Hepatocyte (in vitro differentiated cells): ENCODE measurements at regions not wholly inside any gene's neighbourhood (a gene's known extent, or its start where the extent isn't known, plus 50 kb on each side); places are given as distances from the start of the nearest gene placed in this dataset.
A peak's percentile ranks its signal among the peaks of the same experiment; 100 is the strongest.

ENCODE experiments used
- DNase-seq: peaks from one replicate; pipeline ENCODE4 v3.0.0-alpha.2; 2016; ENCODE audit warnings: low spot score
- H2AFZ ChIP-seq: fragments of 200-600 bp; sonication (generic); 2 replicates; pipeline ENCODE4 v1.6.0; 2016; ENCODE audit warnings: antibody characterized with exemption, mild to moderate bottlenecking
- H3K27ac ChIP-seq: fragments of 200-600 bp; sonication (generic); 2 replicates; pipeline ENCODE4 v1.5.1; 2016; ENCODE audit warnings: mild to moderate bottlenecking
- H3K27me3 ChIP-seq: fragments of 200-600 bp; sonication (generic); 2 replicates; pipeline ENCODE4 v1.6.1; 2016
- H3K36me3 ChIP-seq: fragments of 200-600 bp; sonication (generic); replicated peaks from 2 replicates; pipeline ENCODE4 v1.5.1; 2016; ENCODE audit warnings: low read depth; ENCODE audit not compliant: insufficient read depth
- H3K4me1 ChIP-seq: fragments of 200-600 bp; sonication (generic); 2 replicates; pipeline ENCODE4 v1.5.1; 2016; ENCODE audit warnings: mild to moderate bottlenecking, moderate library complexity; ENCODE audit not compliant: insufficient read depth
- H3K4me2 ChIP-seq: fragments of 200-600 bp; sonication (generic); 2 replicates; pipeline ENCODE4 v1.6.0; 2016
- H3K4me3 ChIP-seq: fragments of 200-600 bp; sonication (generic); 2 replicates; pipeline ENCODE4 v1.5.1; 2016; ENCODE audit warnings: mild to moderate bottlenecking
- H3K79me2 ChIP-seq: fragments of 200-600 bp; sonication (generic); 2 replicates; pipeline ENCODE4 v1.6.0; 2017; ENCODE audit warnings: mild to moderate bottlenecking
- H3K9me2 ChIP-seq: fragments of 200-600 bp; sonication (generic); replicated peaks from 2 replicates; pipeline ENCODE4 v1.6.0; 2017; ENCODE audit warnings: mild to moderate bottlenecking; ENCODE audit not compliant: insufficient read depth
- H3K9me3 ChIP-seq: fragments of 200-600 bp; sonication (generic); 2 replicates; pipeline ENCODE4 v1.5.1; 2016; ENCODE audit warnings: low read depth, mild to moderate bottlenecking
- H4K20me1 ChIP-seq: fragments of 200-600 bp; sonication (generic); 2 replicates; pipeline ENCODE4 v1.6.0; 2016; ENCODE audit warnings: mild to moderate bottlenecking; ENCODE audit not compliant: insufficient read depth, poor library complexity, severe bottlenecking
- EZH2 ChIP-seq: fragments of 200-600 bp; sonication (generic); IDR thresholded peaks from 2 replicates; pipeline ENCODE4 v1.6.1; 2016; ENCODE audit warnings: antibody characterized with exemption, mild to moderate bottlenecking, borderline replicate concordance
- EZH2phosphoT487 ChIP-seq: fragments of 200-600 bp; sonication (generic); IDR thresholded peaks from one replicate; pipeline ENCODE4 v1.6.1; 2018; ENCODE audit warnings: antibody characterized with exemption, mild to moderate bottlenecking, low read depth, moderate library complexity; ENCODE audit not compliant: unreplicated experiment, severe bottlenecking
- WGBS: methylation state at CpG from one replicate; pipeline ENCODE4 v1.1.6; 2016; ENCODE audit warnings: low lambda C conversion rate; ENCODE audit errors: missing lambda C conversion rate; 5-methylcytosine and 5-hydroxymethylcytosine counted together
- TF ChIP-seq, protein P1 (sequence below): fragments of 200-600 bp; sonication (generic); IDR thresholded peaks from 2 replicates; pipeline ENCODE4 v1.5.1; 2016; ENCODE audit warnings: antibody characterized with exemption, mild to moderate bottlenecking; ENCODE audit not compliant: poor library complexity

DNA sequence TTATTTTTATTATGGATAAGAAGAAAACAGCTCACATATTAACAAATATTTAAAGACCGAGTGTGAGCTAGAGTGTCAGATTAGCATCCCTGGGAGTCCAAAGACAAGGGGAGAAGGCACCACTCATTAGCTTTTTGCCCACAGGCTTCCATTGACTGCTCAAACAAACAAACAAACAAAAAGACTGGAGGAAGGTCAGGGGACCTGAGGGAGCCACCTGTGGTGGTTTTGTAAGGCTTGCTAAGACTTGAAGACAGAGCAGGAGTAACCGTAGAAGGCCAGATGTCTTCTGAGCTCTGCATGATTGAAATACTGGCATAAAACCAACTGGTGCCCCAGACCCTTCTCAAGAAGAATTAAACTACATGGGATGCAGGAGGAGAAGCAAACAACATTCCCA lies 395.2 kb upstream of the CNTN5 start:
- H2AFZ ChIP-seq, result no peak overlapping the region
- TF ChIP-seq, protein P1, sequence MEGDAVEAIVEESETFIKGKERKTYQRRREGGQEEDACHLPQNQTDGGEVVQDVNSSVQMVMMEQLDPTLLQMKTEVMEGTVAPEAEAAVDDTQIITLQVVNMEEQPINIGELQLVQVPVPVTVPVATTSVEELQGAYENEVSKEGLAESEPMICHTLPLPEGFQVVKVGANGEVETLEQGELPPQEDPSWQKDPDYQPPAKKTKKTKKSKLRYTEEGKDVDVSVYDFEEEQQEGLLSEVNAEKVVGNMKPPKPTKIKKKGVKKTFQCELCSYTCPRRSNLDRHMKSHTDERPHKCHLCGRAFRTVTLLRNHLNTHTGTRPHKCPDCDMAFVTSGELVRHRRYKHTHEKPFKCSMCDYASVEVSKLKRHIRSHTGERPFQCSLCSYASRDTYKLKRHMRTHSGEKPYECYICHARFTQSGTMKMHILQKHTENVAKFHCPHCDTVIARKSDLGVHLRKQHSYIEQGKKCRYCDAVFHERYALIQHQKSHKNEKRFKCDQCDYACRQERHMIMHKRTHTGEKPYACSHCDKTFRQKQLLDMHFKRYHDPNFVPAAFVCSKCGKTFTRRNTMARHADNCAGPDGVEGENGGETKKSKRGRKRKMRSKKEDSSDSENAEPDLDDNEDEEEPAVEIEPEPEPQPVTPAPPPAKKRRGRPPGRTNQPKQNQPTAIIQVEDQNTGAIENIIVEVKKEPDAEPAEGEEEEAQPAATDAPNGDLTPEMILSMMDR, result no peak
- TF ChIP-seq EZH2phosphoT487 (no peak), EZH2 (no peak)
- H3K4me1 ChIP-seq, result no peaks in the 10 kb centered on the region
- H4K20me1 ChIP-seq, result no peaks in the 10 kb centered on the region
- 80% methylated on average over 2 of the region's 2 CpGs for WGBS
- H3K27me3 ChIP-seq, result no peaks in the 10 kb centered on the region
- no peak for DNase-seq
- no peak overlapping the region for H3K4me3 ChIP-seq
- H3K36me3 ChIP-seq, result no peaks in the 10 kb centered on the region
- H3K79me2 ChIP-seq, result no peaks in the 10 kb centered on the region
- H3K9me3 ChIP-seq, result no peaks in the 10 kb centered on the region
- no peak overlapping the region for H3K4me2 ChIP-seq
- no peaks in the 10 kb centered on the region for H3K9me2 ChIP-seq
- H3K27ac ChIP-seq, result no peak overlapping the region

DNA sequence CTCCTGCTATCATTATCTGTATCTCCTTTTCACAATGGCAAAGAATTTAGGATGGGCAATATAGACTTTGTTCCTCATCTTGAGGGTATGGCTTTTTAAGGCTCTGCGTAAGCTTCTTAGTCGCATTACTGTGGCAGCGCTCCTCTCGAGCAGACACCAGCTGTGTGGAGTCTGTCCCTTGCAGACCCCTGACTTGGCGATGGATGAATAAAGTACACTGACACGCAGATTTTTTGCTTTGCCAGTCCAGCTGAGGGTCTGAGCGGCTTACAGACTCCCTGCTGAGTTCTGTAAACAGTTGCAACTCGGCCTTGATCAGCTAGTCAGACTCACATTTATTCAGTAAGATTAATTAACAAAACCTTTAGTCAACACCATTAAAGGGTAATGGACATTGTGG lies 390.0 kb upstream of the CNTN5 start:
- Histone ChIP-seq H4K20me1 (no peaks in the 10 kb centered on the region), H3K9me3 (no peaks in the 10 kb centered on the region), H3K9me2 (no peaks in the 10 kb centered on the region), H3K36me3 (no peaks in the 10 kb centered on the region), H2AFZ (no peak overlapping the region), H3K27me3 (no peaks in the 10 kb centered on the region), H3K27ac (no peak overlapping the region), H3K4me2 (peak overlapping the region; percentile 48), H3K4me3 (no peak overlapping the region), H3K79me2 (no peaks in the 10 kb centered on the region), H3K4me1 (no peaks in the 10 kb centered on the region)
- DNase-seq, result no peak
- no peak for TF ChIP-seq EZH2phosphoT487
- no peak for TF ChIP-seq EZH2
- TF ChIP-seq, protein P1, result no peak
- 49% methylated on average over 8 of the region's 8 CpGs for WGBS

DNA sequence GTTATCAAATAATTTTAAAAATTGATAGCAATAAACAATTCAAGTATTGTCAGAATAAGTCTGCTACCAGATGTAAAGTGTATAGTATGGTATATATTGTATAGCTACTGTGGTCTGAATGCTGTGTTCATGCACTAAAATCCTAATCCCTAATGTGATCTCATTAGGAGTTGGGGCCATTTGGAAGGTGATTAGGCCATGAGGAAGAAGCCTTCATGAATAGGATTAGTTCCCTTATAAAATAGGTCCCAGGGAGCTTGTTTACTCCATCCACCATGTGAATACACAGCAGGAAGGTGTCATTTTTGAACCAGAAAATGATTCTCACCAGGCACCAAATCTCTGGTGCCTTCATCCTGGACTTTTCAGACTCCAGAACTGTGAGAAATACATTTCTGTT lies 363.0 kb upstream of the CNTN5 start:
- no peak overlapping the region for H3K4me3 ChIP-seq
- no peaks in the 10 kb centered on the region for H3K36me3 ChIP-seq
- no peak overlapping the region for H2AFZ ChIP-seq
- no peaks in the 10 kb centered on the region for H3K9me3 ChIP-seq
- DNase-seq, result no peak
- no peak for TF ChIP-seq EZH2
- TF ChIP-seq EZH2phosphoT487, result no peak
- TF ChIP-seq, protein P1, result no peak
- no peaks in the 10 kb centered on the region for H3K79me2 ChIP-seq
- no peak overlapping the region for H3K27ac ChIP-seq
- no peaks in the 10 kb centered on the region for H3K9me2 ChIP-seq
- H3K4me2 ChIP-seq, result no peak overlapping the region
- H3K27me3 ChIP-seq, result no peaks in the 10 kb centered on the region
- H3K4me1 ChIP-seq, result no peaks in the 10 kb centered on the region
- H4K20me1 ChIP-seq, result no peaks in the 10 kb centered on the region

DNA sequence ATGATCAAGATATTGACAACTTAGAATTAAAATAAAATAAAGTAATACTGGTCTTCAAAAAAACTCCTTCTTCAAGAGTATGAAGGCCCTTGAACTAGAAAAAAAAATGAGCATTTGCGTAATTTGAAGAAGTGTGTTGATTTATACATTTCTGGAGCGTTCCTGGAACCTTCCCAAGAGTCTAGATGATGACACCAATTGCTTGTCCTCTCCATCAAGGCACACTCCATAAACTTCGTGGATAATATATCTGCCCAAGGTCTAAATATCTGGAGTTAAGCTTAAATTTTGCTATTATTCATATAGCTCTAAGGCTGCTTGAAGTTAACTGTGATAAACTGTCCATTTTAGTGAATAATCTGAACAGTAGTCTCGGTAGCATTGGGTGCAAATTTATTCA lies 361.3 kb upstream of the CNTN5 start:
- no peaks in the 10 kb centered on the region for H3K27me3 ChIP-seq
- H2AFZ ChIP-seq, result no peak overlapping the region
- TF ChIP-seq EZH2phosphoT487 (no peak), EZH2 (no peak)
- TF ChIP-seq, protein P1, result no peak
- H4K20me1 ChIP-seq, result no peaks in the 10 kb centered on the region
- H3K4me2 ChIP-seq, result no peak overlapping the region
- no peaks in the 10 kb centered on the region for H3K36me3 ChIP-seq
- no peaks in the 10 kb centered on the region for H3K4me1 ChIP-seq
- no peak for DNase-seq
- H3K27ac ChIP-seq, result no peak overlapping the region
- no peaks in the 10 kb centered on the region for H3K9me2 ChIP-seq
- WGBS, result 78% methylated on average over 4 of the region's 4 CpGs
- H3K4me3 ChIP-seq, result no peak overlapping the region
- no peaks in the 10 kb centered on the region for H3K9me3 ChIP-seq
- H3K79me2 ChIP-seq, result no peaks in the 10 kb centered on the region
